ENCODE measurements at regions not wholly inside any gene's neighbourhood (a gene's known extent, or its start where the extent isn't known, plus 50 kb on each side); places are given as distances from the start of the nearest gene placed in this dataset.

DNA sequence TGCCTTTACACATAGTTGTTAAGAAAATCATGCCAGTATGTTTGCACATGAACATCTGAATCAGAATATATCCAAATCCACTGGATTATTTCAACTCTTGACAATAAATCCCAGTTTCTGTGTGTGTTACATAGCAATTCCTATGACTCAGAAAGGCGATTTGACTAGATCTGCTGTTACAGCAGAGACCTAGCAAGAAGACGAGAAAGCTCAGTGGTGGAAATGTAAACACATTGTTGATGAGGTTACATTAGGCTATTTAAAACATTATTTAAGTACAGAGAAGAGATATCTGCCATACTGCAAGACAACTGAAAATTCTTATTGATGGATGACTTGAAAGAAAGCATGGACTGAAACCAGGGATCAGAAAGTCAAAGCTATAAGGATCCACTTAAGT, 73.0 kb upstream of the SMIM21 start:
- Histone ChIP-seq H3K4me3 (no peak overlapping the region), H3K27ac (ENCODE audit: low read depth) (no peak overlapping the region), H3K27me3 (ENCODE audit: insufficient read depth) (no peaks in the 10 kb centered on the region), H2AFZ (no peak overlapping the region), H3K36me3 (ENCODE audit: insufficient read depth) (no peaks in the 10 kb centered on the region), H4K20me1 (replicated peaks; ENCODE audit: insufficient read depth) (no peaks in the 10 kb centered on the region), H3K79me2 (replicated peaks; ENCODE audit: insufficient read depth) (no peaks in the 10 kb centered on the region), H3K4me1 (ENCODE audit: insufficient read depth) (no peaks in the 10 kb centered on the region), H3K9me2 (ENCODE audit: insufficient read depth) (no peaks in the 10 kb centered on the region), H3K4me2 (no peak overlapping the region), H3F3A (replicated peaks; ENCODE audit: low read depth) (no peaks in the 10 kb centered on the region)
- no peak for TF ChIP-seq STAT1 (IDR thresholded peaks at IDR 0.05; ENCODE audit: unreplicated experiment)
- TF ChIP-seq EZH2phosphoT487 (IDR thresholded peaks at IDR 0.05; ENCODE audit: unreplicated experiment): no peak
- TF ChIP-seq ZNF114 (CRISPR knock-in tag; IDR thresholded peaks at IDR 0.05): no peak
- TF ChIP-seq EZH2 (IDR thresholded peaks at IDR 0.05; ENCODE audit: low read depth, unreplicated experiment): no peak
- TF ChIP-seq POLR2AphosphoS5 (IDR thresholded peaks at IDR 0.05; ENCODE audit: low read depth): no peak
- no peak for TF ChIP-seq JUNB (IDR thresholded peaks at IDR 0.05; ENCODE audit: unreplicated experiment)
- TF ChIP-seq, protein P1, sequence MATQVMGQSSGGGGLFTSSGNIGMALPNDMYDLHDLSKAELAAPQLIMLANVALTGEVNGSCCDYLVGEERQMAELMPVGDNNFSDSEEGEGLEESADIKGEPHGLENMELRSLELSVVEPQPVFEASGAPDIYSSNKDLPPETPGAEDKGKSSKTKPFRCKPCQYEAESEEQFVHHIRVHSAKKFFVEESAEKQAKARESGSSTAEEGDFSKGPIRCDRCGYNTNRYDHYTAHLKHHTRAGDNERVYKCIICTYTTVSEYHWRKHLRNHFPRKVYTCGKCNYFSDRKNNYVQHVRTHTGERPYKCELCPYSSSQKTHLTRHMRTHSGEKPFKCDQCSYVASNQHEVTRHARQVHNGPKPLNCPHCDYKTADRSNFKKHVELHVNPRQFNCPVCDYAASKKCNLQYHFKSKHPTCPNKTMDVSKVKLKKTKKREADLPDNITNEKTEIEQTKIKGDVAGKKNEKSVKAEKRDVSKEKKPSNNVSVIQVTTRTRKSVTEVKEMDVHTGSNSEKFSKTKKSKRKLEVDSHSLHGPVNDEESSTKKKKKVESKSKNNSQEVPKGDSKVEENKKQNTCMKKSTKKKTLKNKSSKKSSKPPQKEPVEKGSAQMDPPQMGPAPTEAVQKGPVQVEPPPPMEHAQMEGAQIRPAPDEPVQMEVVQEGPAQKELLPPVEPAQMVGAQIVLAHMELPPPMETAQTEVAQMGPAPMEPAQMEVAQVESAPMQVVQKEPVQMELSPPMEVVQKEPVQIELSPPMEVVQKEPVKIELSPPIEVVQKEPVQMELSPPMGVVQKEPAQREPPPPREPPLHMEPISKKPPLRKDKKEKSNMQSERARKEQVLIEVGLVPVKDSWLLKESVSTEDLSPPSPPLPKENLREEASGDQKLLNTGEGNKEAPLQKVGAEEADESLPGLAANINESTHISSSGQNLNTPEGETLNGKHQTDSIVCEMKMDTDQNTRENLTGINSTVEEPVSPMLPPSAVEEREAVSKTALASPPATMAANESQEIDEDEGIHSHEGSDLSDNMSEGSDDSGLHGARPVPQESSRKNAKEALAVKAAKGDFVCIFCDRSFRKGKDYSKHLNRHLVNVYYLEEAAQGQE (IDR thresholded peaks at IDR 0.05; ENCODE audit: unreplicated experiment): no peak
- TF ChIP-seq, protein P2, sequence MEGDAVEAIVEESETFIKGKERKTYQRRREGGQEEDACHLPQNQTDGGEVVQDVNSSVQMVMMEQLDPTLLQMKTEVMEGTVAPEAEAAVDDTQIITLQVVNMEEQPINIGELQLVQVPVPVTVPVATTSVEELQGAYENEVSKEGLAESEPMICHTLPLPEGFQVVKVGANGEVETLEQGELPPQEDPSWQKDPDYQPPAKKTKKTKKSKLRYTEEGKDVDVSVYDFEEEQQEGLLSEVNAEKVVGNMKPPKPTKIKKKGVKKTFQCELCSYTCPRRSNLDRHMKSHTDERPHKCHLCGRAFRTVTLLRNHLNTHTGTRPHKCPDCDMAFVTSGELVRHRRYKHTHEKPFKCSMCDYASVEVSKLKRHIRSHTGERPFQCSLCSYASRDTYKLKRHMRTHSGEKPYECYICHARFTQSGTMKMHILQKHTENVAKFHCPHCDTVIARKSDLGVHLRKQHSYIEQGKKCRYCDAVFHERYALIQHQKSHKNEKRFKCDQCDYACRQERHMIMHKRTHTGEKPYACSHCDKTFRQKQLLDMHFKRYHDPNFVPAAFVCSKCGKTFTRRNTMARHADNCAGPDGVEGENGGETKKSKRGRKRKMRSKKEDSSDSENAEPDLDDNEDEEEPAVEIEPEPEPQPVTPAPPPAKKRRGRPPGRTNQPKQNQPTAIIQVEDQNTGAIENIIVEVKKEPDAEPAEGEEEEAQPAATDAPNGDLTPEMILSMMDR (conservative IDR thresholded peaks at IDR 0.05; ENCODE audit: low read depth in 2 of 2): no peak
- TF ChIP-seq CREB1 (CRISPR knock-in tag; IDR thresholded peaks at IDR 0.05; ENCODE audit: low read depth): no peak
- TF ChIP-seq, protein P3, sequence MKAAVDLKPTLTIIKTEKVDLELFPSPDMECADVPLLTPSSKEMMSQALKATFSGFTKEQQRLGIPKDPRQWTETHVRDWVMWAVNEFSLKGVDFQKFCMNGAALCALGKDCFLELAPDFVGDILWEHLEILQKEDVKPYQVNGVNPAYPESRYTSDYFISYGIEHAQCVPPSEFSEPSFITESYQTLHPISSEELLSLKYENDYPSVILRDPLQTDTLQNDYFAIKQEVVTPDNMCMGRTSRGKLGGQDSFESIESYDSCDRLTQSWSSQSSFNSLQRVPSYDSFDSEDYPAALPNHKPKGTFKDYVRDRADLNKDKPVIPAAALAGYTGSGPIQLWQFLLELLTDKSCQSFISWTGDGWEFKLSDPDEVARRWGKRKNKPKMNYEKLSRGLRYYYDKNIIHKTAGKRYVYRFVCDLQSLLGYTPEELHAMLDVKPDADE (IDR thresholded peaks at IDR 0.05): no peak
- TF ChIP-seq, protein P4, sequence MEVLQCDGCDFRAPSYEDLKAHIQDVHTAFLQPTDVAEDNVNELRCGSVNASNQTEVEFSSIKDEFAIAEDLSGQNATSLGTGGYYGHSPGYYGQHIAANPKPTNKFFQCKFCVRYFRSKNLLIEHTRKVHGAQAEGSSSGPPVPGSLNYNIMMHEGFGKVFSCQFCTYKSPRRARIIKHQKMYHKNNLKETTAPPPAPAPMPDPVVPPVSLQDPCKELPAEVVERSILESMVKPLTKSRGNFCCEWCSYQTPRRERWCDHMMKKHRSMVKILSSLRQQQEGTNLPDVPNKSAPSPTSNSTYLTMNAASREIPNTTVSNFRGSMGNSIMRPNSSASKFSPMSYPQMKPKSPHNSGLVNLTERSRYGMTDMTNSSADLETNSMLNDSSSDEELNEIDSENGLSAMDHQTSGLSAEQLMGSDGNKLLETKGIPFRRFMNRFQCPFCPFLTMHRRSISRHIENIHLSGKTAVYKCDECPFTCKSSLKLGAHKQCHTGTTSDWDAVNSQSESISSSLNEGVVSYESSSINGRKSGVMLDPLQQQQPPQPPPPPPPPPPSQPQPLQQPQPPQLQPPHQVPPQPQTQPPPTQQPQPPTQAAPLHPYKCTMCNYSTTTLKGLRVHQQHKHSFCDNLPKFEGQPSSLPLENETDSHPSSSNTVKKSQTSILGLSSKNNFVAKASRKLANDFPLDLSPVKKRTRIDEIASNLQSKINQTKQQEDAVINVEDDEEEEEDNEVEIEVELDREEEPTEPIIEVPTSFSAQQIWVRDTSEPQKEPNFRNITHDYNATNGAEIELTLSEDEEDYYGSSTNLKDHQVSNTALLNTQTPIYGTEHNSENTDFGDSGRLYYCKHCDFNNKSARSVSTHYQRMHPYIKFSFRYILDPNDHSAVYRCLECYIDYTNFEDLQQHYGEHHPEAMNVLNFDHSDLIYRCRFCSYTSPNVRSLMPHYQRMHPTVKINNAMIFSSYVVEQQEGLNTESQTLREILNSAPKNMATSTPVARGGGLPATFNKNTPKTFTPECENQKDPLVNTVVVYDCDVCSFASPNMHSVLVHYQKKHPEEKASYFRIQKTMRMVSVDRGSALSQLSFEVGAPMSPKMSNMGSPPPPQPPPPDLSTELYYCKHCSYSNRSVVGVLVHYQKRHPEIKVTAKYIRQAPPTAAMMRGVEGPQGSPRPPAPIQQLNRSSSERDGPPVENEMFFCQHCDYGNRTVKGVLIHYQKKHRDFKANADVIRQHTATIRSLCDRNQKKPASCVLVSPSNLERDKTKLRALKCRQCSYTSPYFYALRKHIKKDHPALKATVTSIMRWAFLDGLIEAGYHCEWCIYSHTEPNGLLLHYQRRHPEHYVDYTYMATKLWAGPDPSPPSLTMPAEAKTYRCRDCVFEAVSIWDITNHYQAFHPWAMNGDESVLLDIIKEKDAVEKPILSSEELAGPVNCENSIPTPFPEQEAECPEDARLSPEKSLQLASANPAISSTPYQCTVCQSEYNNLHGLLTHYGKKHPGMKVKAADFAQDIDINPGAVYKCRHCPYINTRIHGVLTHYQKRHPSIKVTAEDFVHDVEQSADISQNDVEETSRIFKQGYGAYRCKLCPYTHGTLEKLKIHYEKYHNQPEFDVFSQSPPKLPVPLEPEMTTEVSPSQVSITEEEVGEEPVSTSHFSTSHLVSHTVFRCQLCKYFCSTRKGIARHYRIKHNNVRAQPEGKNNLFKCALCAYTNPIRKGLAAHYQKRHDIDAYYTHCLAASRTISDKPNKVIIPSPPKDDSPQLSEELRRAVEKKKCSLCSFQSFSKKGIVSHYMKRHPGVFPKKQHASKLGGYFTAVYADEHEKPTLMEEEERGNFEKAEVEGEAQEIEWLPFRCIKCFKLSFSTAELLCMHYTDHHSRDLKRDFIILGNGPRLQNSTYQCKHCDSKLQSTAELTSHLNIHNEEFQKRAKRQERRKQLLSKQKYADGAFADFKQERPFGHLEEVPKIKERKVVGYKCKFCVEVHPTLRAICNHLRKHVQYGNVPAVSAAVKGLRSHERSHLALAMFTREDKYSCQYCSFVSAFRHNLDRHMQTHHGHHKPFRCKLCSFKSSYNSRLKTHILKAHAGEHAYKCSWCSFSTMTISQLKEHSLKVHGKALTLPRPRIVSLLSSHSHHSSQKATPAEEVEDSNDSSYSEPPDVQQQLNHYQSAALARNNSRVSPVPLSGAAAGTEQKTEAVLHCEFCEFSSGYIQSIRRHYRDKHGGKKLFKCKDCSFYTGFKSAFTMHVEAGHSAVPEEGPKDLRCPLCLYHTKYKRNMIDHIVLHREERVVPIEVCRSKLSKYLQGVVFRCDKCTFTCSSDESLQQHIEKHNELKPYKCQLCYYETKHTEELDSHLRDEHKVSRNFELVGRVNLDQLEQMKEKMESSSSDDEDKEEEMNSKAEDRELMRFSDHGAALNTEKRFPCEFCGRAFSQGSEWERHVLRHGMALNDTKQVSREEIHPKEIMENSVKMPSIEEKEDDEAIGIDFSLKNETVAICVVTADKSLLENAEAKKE (CRISPR knock-in tag; IDR thresholded peaks at IDR 0.05): no peak
- no peak for TF ChIP-seq ZNF331 (CRISPR knock-in tag; IDR thresholded peaks at IDR 0.05; ENCODE audit: low read depth)
- ATAC-seq (no peak), DNase-seq (ENCODE audit: low spot score) (no peak)
- Mint-ChIP-seq H3K4me3 (no peak overlapping the region), H3K4me1 (no peaks in the 10 kb centered on the region), H3K36me3 (ENCODE audit: low read depth) (no peaks in the 10 kb centered on the region), H3K9me3 (no peaks in the 10 kb centered on the region), H3K27me3 (ENCODE audit: insufficient read depth, low read depth, poor library complexity) (no peaks in the 10 kb centered on the region), H3K27ac (no peak overlapping the region)

Data from GM23338 (cell line).